GM12874 (cell line): ENCODE measurements at regions not wholly inside any gene's neighbourhood (a gene's known extent, or its start where the extent isn't known, plus 50 kb on each side); places are given as distances from the start of the nearest gene placed in this dataset.

Experiments
- TF ChIP-seq, protein P1 (sequence below): IDR thresholded peaks from 2 replicates; pipeline ENCODE4 v1.5.1; 2011; ENCODE audit warnings: low read depth, mild to moderate bottlenecking, control low read depth, low read length, moderate library complexity; ENCODE audit not compliant: insufficient read depth

DNA sequence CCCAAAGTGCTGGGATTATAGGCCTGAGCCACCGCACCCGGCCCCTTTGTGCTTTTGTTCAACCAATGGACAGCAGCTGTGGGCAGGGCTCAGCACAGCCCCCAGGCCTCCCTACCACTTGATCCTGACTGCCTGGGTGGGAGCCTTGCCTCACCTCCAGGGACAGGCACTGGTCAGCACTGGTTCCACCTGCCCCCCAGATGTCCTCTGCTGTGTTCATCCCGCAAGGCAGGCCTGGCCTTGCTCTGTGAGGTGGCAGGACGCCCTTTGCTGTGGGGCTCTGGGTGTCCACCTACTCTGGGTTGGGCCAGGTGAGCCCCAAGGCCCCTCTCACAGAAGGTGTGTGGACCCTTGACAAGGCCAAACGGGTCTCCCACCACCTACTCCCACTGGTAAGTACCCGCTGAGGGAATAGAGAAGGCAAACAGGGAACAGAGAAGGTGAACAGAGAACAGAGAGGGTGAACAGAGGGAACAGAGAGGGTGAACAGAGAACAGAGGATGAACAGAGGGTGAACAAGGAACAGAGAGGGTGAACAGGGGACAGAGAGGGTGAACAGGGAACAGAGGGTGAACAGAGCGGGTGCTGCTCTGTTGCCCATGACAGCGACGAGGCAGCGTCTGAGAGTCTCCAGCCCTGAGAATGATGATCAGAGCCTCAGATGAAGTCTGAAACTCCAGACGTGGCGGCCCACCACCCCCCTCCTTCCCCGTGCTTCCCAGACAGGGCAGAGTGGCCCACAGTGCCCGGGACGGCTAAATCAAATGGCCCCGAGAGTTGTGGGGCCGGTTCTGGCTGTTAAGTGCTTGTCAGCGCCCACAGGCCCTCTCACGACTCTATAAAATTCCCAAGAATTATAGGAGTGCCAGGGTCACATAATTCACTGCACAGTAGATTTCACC lies 55.0 kb upstream of the NKX1-1 start:
- TF ChIP-seq, protein P1, sequence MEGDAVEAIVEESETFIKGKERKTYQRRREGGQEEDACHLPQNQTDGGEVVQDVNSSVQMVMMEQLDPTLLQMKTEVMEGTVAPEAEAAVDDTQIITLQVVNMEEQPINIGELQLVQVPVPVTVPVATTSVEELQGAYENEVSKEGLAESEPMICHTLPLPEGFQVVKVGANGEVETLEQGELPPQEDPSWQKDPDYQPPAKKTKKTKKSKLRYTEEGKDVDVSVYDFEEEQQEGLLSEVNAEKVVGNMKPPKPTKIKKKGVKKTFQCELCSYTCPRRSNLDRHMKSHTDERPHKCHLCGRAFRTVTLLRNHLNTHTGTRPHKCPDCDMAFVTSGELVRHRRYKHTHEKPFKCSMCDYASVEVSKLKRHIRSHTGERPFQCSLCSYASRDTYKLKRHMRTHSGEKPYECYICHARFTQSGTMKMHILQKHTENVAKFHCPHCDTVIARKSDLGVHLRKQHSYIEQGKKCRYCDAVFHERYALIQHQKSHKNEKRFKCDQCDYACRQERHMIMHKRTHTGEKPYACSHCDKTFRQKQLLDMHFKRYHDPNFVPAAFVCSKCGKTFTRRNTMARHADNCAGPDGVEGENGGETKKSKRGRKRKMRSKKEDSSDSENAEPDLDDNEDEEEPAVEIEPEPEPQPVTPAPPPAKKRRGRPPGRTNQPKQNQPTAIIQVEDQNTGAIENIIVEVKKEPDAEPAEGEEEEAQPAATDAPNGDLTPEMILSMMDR, result no peak

DNA sequence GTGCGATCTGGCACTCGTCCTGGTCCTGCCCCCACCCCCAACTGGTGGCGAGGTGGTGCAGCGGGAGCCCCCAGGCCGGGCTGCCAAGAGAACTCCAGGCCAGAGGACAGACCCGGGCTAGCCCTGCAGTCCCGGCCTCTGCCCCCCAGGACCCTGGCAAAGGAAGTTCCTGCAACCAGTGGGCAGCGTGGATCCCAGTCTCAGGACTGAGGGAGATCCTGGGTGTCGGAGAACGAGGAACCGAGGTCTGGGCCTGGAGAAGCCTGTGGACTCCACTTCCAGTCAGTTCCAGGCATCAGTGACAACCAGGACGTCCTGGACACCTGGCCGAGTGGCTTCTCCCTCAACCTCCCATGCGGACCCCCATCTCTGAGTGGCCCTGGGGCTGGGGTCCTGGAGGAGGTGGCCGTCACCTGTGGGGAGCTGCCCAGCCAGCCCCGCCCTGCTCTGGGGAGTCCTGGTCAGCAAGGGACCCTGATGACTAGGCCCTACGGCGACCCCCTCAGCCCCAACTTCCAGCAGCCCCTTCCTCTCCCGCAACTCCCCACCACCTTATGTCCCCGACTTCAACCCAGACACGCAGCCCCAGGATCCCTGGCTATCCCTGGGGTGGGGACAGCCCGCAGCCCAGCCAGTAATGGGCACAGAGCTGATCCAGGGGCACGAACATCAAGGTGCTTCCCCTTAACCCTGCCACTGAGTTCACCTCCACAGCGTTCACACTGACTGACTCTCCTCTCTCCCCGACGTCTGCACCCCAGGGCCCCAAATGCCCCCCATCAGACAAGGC lies 53.7 kb upstream of the NKX1-1 start:
- TF ChIP-seq, protein P1, result no peak

DNA sequence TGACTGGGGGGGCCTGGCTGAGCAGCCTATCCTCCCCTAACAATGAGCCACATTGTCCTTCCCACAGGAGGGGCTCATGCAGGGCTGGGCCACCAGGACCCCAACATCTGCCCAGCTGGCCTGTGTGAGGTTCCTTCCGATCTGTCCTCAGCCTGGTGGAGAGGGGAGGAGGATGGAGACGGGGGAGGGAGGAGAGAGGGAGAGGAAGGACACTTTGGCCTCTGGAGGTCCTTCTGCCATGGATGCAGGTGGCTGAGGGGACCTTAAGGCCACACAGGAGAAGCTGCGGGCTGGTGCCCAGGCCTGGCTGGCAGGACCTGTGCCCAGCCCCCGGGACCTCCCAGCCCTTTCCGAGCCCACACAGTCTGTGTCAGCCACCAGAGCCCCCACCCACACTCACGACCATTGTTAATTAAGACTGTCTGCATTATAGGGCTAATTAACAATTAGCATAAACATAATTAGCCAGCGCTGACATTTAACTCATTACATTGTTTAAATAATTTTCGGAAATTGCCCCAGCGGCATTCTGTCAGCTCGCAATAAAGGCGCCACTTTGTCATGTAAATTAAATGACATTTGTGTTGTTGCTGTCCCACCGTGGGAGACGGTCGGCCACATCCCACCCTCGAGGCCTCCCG lies 53.0 kb upstream of the NKX1-1 start:
- TF ChIP-seq, protein P1, result no peak

DNA sequence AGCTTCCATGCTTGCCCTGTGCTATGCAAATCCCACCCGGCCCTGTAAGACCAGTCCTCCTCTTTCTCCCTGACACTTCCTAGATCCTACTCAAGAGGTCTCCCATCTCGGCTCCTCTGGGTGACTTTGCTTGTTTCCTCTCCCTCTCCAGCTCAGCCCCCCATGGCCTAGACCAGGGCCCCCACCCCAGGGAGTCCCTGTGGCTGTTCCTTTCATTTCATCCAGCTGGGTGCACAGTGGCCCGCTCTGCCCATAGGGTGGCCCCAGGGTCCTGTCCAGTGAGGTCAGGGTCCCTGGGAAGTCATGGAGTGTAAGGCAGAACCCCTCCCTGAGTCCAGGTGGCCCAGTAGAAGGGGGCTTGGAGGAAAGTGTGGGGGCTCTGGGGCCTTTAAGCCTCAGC lies 52.3 kb upstream of the NKX1-1 start:
- TF ChIP-seq, protein P1, result no peak
